Activated CD8-positive, alpha-beta T cell treated with anti-CD3 and anti-CD28 coated beads for 36 hours (primary cell): ENCODE measurements at regions not wholly inside any gene's neighbourhood (a gene's known extent, or its start where the extent isn't known, plus 50 kb on each side); places are given as distances from the start of the nearest gene placed in this dataset.

Source experiments
- ATAC-seq: fragments of 200-7000 bp; cut with Tn5 transposase; one replicate; pipeline ENCODE4 v1.10.0; 2021; ENCODE audit warnings: mild to moderate bottlenecking, moderate library complexity
- CTCF ChIA-PET: fragments of 350-600 bp; sonication (Branson Sonifier 250); formaldehyde crosslinking; loops from one replicate; lab custom pipeline; 2021; ENCODE audit warnings: antibody characterized with exemption; lab: Charles Lee
- POLR2A ChIA-PET: fragments of 350-600 bp; sonication (Branson Sonifier 250); formaldehyde crosslinking; loops from one replicate; lab custom pipeline; 2021; ENCODE audit warnings: antibody characterized with exemption; lab: Charles Lee
- DNase-seq: peaks from one replicate; pipeline ENCODE4 v3.0.0-alpha.2; 2020
- H3K27ac Mint-ChIP-seq: one replicate; pipeline ENCODE4 v1.8.0; 2021; ENCODE audit warnings: mild to moderate bottlenecking, mixed read lengths
- H3K27me3 Mint-ChIP-seq: one replicate; pipeline ENCODE4 v1.8.0; 2021; ENCODE audit warnings: mixed read lengths
- H3K36me3 Mint-ChIP-seq: one replicate; pipeline ENCODE4 v1.8.0; 2021; ENCODE audit warnings: low read depth, mixed read lengths
- H3K4me1 Mint-ChIP-seq: one replicate; pipeline ENCODE4 v1.8.0; 2021; ENCODE audit warnings: low read depth, mixed read lengths
- H3K4me3 Mint-ChIP-seq: one replicate; pipeline ENCODE4 v1.8.0; 2021; ENCODE audit warnings: mild to moderate bottlenecking, moderate library complexity, mixed read lengths
- H3K9me3 Mint-ChIP-seq: one replicate; pipeline ENCODE4 v1.8.0; 2021; ENCODE audit warnings: mixed read lengths
- intact Hi-C: fragments of 100-400 bp; cut with micrococcal nuclease; formaldehyde crosslinking; loops from one replicate; pipeline ENCODE4 v1.10.0; 2022
- TF ChIP-seq, protein P1 (sequence below): fragments of 200-600 bp; IDR thresholded peaks from one replicate; pipeline ENCODE4 v1.8.0; 2022; ENCODE audit warnings: antibody characterized with exemption, mild to moderate bottlenecking

GRCh38 chr18:37922162-37922561, 356.6 kb upstream of the CELF4 start:
- no peak overlapping the region for H3K27ac Mint-ChIP-seq
- TF ChIP-seq, protein P1, sequence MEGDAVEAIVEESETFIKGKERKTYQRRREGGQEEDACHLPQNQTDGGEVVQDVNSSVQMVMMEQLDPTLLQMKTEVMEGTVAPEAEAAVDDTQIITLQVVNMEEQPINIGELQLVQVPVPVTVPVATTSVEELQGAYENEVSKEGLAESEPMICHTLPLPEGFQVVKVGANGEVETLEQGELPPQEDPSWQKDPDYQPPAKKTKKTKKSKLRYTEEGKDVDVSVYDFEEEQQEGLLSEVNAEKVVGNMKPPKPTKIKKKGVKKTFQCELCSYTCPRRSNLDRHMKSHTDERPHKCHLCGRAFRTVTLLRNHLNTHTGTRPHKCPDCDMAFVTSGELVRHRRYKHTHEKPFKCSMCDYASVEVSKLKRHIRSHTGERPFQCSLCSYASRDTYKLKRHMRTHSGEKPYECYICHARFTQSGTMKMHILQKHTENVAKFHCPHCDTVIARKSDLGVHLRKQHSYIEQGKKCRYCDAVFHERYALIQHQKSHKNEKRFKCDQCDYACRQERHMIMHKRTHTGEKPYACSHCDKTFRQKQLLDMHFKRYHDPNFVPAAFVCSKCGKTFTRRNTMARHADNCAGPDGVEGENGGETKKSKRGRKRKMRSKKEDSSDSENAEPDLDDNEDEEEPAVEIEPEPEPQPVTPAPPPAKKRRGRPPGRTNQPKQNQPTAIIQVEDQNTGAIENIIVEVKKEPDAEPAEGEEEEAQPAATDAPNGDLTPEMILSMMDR = no peak
- intact Hi-C loops = no loop called here
- H3K4me1 Mint-ChIP-seq = no peaks in the 10 kb centered on the region
- no peaks in the 10 kb centered on the region for H3K27me3 Mint-ChIP-seq
- no peaks in the 10 kb centered on the region for H3K36me3 Mint-ChIP-seq
- ChIA-PET POLR2A (no interaction called here), CTCF (no interaction called here)
- H3K4me3 Mint-ChIP-seq = no peak overlapping the region
- DNase-seq (no peak), ATAC-seq (no peak)
- peaks cover 1% of the 10 kb centered on the region for H3K9me3 Mint-ChIP-seq

DNA sequence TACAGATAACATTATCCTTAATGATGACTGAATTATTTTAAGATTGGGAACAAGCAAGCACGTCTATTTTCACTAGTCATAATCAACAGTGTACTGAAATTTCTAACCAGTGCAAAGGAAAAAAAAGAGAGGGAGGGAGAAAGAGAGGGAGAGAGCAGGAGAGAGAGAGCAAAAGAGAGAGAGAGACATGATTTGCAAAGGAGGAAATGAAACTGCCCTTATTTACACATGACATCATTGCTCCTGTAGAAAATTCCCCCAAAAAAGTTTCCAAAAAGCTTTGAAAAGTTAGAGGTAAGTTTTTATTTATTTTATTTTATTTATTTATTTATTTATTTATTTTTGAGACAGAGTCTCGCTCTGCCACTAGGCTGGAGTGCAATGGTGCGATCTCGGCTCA, 355.3 kb upstream of the CELF4 start:
- ATAC-seq (no peak), DNase-seq (no peak)
- no peaks in the 10 kb centered on the region for H3K36me3 Mint-ChIP-seq
- TF ChIP-seq, protein P1 = no peak
- no peak overlapping the region for H3K27ac Mint-ChIP-seq
- H3K9me3 Mint-ChIP-seq = peaks cover 1% of the 10 kb centered on the region
- H3K4me3 Mint-ChIP-seq = no peak overlapping the region
- CTCF ChIA-PET = no interaction called here
- H3K27me3 Mint-ChIP-seq = no peaks in the 10 kb centered on the region
- POLR2A ChIA-PET = no interaction called here
- no peaks in the 10 kb centered on the region for H3K4me1 Mint-ChIP-seq
- intact Hi-C loops = no loop called here

- ChIA-PET CTCF (no interaction called here), POLR2A (no interaction called here)
- H3K9me3 Mint-ChIP-seq = peaks cover 1% of the 10 kb centered on the region
- H3K27me3 Mint-ChIP-seq = no peaks in the 10 kb centered on the region
- no peak for ATAC-seq
- TF ChIP-seq, protein P1 = no peak
- no peak for DNase-seq
- H3K36me3 Mint-ChIP-seq = no peaks in the 10 kb centered on the region
- no peak overlapping the region for H3K4me3 Mint-ChIP-seq
- H3K27ac Mint-ChIP-seq = no peak overlapping the region
- no peaks in the 10 kb centered on the region for H3K4me1 Mint-ChIP-seq
- intact Hi-C loops = no loop called here
Measured at GRCh38 chr18:37913051-37913450, 347.5 kb upstream of the CELF4 start.

GRCh38 chr18:37902344-37902743, 336.7 kb upstream of the CELF4 start:
- Mint-ChIP-seq H3K27me3 (no peaks in the 10 kb centered on the region), H3K27ac (no peak overlapping the region), H3K36me3 (no peaks in the 10 kb centered on the region), H3K4me1 (no peaks in the 10 kb centered on the region), H3K4me3 (no peak overlapping the region), H3K9me3 (no peaks in the 10 kb centered on the region)
- DNase-seq (no peak), ATAC-seq (no peak)
- ChIA-PET POLR2A (no interaction called here), CTCF (no interaction called here)
- TF ChIP-seq, protein P1 = no peak
- intact Hi-C loops = no loop called here

DNA sequence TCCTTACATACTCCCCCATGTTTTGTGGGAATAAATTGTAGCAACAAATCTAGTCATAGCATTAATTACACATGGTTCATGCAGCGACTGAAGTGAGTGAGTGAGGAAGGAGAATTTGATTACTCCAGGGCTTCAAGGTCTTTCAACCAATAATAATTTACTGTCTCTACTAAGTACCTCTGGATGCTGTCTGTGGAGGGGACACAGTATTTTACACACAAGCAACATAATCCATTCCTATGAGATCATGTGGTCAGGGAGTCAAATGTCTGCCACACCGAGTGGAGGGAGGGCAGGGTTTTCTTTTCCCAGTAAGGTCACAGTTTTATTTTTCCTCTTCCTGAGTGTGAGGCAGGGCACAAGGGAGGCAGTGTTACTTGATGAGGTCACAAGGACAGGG, 334.7 kb upstream of the CELF4 start:
- ChIA-PET POLR2A (no interaction called here), CTCF (no interaction called here)
- Mint-ChIP-seq H3K27me3 (no peaks in the 10 kb centered on the region), H3K9me3 (no peaks in the 10 kb centered on the region), H3K27ac (no peak overlapping the region), H3K4me1 (no peaks in the 10 kb centered on the region), H3K4me3 (no peak overlapping the region), H3K36me3 (no peaks in the 10 kb centered on the region)
- TF ChIP-seq, protein P1 = no peak
- DNase-seq (no peak), ATAC-seq (no peak)
- intact Hi-C loops = no loop called here
